Head of caudate nucleus (tissue), 42 donors: ENCODE measurements at regions not wholly inside any gene's neighbourhood (a gene's known extent, or its start where the extent isn't known, plus 50 kb on each side); places are given as distances from the start of the nearest gene placed in this dataset.

Experiments used
- DNase-seq, 42 donors: peaks; one replicate each; pipeline versions ENCODE4 v3.0.0 to v3.0.0-alpha.2; 2020 to 2021; ENCODE audit warnings: mixed read lengths in 7 of 42
- intact Hi-C: fragments of 100-400 bp; cut with DNase I; formaldehyde crosslinking; loops from one replicate; pipeline ENCODE4 v1.15.0; 2022

DNA sequence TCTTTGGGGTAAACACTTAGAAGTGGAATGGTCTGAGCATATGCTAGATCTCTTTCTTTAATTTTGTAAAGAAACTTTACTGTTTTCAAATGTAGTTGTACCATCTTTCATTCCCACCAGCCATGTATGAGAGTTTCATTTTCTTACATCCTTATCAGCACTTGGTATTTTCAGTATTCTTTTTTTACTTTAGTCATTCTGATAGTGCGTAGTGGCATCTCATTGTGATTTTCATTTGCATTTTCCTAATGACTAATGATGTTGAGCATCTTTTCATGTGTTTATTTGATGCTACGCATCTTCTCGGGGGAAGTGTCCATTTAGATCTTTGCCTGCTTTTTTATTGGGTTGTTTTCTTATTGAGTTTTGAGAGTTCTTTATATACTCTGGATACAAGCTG is 71.3 kb upstream of the PRPS1 start:
- intact Hi-C loops: no loop called here
- no peak for DNase-seq

DNA sequence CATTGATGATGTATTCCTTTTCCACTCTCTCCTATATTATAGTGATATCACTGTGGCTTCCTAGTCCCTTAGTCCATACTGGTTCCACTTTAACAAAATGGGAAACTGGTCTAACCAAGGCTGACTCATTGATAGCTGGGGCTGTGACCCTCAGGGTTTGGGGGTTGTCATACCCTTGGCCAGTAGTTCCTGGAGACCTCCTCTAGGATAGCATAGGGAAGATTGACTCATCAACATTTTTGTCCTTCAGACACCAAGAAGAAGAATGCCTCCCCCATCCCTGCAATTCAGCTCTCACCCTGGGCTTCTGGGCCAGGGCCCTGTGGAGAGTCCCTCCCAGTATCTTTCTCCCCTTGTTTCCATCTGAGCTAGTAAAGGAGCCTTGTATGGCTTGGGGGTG is 68.8 kb upstream of the PRPS1 start:
- intact Hi-C loops: no loop called here
- DNase-seq: no peak

DNA sequence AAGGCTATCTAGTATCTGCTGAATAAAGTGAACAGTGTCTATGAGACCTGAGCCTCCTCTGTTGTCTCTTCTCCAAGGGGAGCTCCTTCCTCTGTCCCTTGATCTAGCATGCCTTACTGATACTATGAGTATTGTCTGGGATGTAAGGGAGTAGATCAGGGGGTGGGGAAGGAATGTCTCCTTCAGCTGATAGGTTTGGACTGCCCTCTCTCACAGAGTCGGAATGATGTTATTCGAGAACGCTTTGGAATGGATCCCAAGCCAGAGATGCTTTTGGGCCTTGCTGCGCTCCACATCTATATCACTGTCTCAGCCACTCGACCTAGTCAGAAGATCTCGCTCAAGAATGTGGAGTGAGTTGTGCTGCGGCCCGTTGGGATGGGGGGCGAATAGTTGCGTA is 68.3 kb upstream of the PRPS1 start:
- intact Hi-C loops: no loop called here
- DNase-seq: peak in 1 of 42 donors; percentile 34

- intact Hi-C loops: no loop called here
- DNase-seq: peak in 1 of 42 donors; percentile 3
Measured at GRCh38 chrX:107560980-107561379, 67.3 kb upstream of the PRPS1 start.

GRCh38 chrX:107561468-107562215 is 66.7 kb upstream of the PRPS1 start:
- intact Hi-C loops: no loop called here
- peak in 1 of 42 donors; percentile 15 for DNase-seq

- peak in 1 of 42 donors; percentile 16 for DNase-seq
- intact Hi-C loops: no loop called here
Measured at GRCh38 chrX:107562482-107562881, 65.8 kb upstream of the PRPS1 start.

DNA sequence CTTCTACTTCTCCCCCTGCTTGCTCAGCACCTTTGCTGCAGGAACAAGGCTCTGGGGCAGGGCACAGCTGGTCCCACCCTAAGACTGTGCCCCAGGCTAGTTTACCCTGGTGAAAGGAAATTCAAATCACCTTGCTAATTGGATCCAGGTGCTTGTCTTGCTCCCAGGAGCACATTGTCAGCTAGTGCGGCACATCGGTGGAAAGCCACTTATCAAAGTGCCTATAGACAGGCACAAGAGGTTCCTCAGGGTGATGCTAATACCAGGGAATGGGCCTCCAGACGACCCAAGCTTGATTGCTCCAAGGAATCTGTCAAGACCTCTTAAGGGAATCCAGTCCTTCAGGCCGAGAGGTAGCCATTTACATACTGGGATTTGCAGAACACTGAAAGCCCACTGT is 64.5 kb upstream of the PRPS1 start:
- peak in 1 of 42 donors; percentile 9 for DNase-seq
- intact Hi-C loops: no loop called here

- DNase-seq: no peak
- intact Hi-C loops: no loop called here
Measured at GRCh38 chrX:107565015-107565414, 63.3 kb upstream of the PRPS1 start.

GRCh38 chrX:107565931-107566603 is 62.2 kb upstream of the PRPS1 start:
- peak in 6 of 42 donors; percentile 5 to 36 (median 25) for DNase-seq
- intact Hi-C loops: no loop called here

- intact Hi-C loops: no loop called here
- peak in 1 of 42 donors; percentile 19 for DNase-seq
Measured at GRCh38 chrX:107566604-107567262, 61.6 kb upstream of the PRPS1 start.

GRCh38 chrX:107567370-107567769 is 60.9 kb upstream of the PRPS1 start:
- intact Hi-C loops: no loop called here
- no peak for DNase-seq

DNA sequence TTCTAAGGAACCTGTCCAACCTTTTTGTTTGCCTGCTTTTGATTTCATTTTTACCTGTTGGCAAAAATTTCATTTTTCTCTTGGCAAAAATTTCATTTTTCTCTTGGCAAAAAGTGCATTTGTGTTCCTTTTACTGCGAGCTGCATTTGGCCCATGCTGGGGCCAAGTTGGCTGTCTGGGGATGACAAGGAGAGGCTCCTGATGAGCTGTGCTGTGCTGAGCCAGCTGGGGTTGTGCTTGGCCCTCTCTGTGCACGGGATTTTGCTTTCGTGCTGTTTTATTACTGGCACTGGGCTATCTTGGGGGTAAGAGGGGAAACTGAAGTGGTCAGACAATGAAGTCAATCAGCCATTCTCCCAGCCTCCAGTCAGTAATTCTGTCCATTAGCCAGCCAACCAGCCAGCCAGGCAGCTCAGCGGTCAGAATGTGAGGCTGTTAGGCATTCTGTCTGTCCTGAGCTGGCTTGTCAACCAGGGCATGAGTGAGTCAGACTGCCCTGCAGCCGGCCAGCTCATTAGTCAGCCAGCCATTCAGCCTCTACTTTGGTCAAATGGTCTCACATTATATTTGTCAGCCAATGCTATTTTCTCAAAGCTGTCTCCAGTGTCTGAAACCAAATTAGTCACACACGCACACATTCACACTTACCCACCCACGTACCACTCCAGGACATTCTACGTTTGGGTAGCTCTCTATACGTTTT is 56.9 kb upstream of the PRPS1 start:
- intact Hi-C loops: no loop called here
- peak in 10 of 42 donors; percentile 4 to 61 (median 22) for DNase-seq

- DNase-seq: no peak
- intact Hi-C loops: no loop called here
Measured at GRCh38 chrX:107573016-107573415, 55.3 kb upstream of the PRPS1 start.

GRCh38 chrX:107574054-107574683 is 54.1 kb upstream of the PRPS1 start:
- intact Hi-C loops: no loop called here
- DNase-seq: no peak

GRCh38 chrX:107574711-107575110 is 53.6 kb upstream of the PRPS1 start:
- intact Hi-C loops: no loop called here
- DNase-seq: no peak

DNA sequence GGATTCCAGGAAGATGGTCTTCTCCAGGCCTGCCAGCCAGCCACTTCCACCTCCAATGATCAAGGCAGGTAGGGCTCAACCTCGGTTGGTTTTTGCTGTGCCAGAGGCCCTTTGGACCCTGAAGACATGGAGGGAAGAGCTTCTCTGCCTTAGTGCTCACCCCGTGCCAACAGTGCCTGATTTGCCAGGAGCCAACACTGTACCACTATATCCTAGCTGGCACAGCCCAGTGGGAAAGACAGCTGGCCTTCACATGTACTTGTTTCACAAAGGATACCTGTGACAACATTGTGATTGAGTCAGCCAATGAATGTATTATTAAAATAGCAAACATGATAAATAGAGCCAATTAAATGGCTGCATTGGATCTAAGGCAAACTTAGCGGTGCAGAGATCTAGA is 51.9 kb upstream of the PRPS1 start:
- DNase-seq: no peak
- intact Hi-C loops: no loop called here

DNA sequence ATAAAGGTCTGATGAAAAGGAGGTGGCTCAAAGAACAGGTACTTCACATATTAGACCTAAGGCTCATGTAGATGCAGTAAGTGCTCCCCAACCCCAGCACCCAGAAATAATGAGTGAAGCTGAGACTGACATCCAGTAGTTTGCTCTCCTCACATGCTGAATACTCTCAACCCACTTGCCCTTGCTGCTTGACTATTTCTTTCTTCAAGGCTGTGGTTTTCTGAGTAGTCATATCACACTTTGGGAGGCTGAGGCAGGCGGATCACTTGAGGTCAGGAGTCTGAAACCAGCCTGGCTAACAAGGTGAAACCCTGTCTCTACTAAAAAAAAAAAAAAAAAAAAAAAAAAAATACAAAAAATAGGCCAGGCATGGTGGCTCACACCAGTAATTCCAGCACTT is 51.5 kb upstream of the PRPS1 start:
- intact Hi-C loops: no loop called here
- DNase-seq: no peak

DNA sequence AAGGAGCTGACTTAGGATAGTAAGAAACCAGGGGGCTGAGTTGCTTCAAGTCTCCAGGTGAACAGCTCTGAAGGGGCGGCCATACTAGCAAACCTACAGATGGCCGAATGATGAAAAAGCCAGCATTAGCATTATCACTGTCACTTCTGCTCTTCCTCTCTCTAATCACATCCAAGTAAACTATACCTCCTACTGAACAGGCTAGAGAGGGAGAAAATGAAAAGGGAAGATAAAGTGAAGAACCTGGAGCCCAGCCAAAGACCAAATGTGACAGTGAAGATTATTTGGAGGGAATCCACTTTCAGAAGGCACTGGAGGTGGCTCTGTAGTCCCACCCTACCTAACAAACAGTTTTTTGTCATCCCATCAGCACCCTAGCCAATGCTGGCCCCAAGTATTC is 50.4 kb upstream of the PRPS1 start:
- no peak for DNase-seq
- intact Hi-C loops: no loop called here
